ENCODE measurements at regions not wholly inside any gene's neighbourhood (a gene's known extent, or its start where the extent isn't known, plus 50 kb on each side); places are given as distances from the start of the nearest gene placed in this dataset.

GRCh38 chr9:38294220-38294960 lies 98.1 kb upstream of the ALDH1B1 start:
- no peaks in the 10 kb centered on the region for H3K27me3 ChIP-seq (ENCODE audit: insufficient read depth, low read length, poor library complexity)
- no peak overlapping the region for H2AFZ ChIP-seq (ENCODE audit: low read depth, low read length)
- H3K79me2 ChIP-seq (ENCODE audit: insufficient read depth, low read length): no peaks in the 10 kb centered on the region
- H3K27ac ChIP-seq (ENCODE audit: low read length): no peak overlapping the region
- H3K9me3 ChIP-seq (ENCODE audit: insufficient read depth, low read length, severe bottlenecking): no peaks in the 10 kb centered on the region
- ATAC-seq (ENCODE audit: insufficient read depth, low read depth) (no peak), DNase-seq (no peak)
- H4K20me1 ChIP-seq (ENCODE audit: insufficient read depth, low read length): no peaks in the 10 kb centered on the region
- H3K4me1 ChIP-seq (ENCODE audit: insufficient read depth, low read length): no peaks in the 10 kb centered on the region
- H3K9ac ChIP-seq (ENCODE audit: low read depth, low read length): no peak overlapping the region
- no peak for TF ChIP-seq CTCF (IDR thresholded peaks at IDR 0.05; ENCODE audit: borderline replicate concordance, extremely low read depth, low read length, poor library complexity, severe bottlenecking)
- TF ChIP-seq EZH2 (IDR thresholded peaks at IDR 0.05; ENCODE audit: borderline replicate concordance, low read depth, low read length, severe bottlenecking): no peak
- H3K4me3 ChIP-seq (ENCODE audit: low read depth in 1 of 2, low read length in 2 of 2): no peak overlapping the region
- no peaks in the 10 kb centered on the region for H3K36me3 ChIP-seq (ENCODE audit: insufficient read depth, low read length)
- H3K4me2 ChIP-seq (ENCODE audit: insufficient read depth, low read length): no peak overlapping the region

- ATAC-seq (ENCODE audit: insufficient read depth, low read depth): no peak
- no peaks in the 10 kb centered on the region for H3K9me3 ChIP-seq (ENCODE audit: insufficient read depth, low read length, severe bottlenecking)
- no peaks in the 10 kb centered on the region for H3K79me2 ChIP-seq (ENCODE audit: insufficient read depth, low read length)
- TF ChIP-seq CTCF (IDR thresholded peaks at IDR 0.05; ENCODE audit: borderline replicate concordance, extremely low read depth, low read length, poor library complexity, severe bottlenecking): no peak
- no peak for TF ChIP-seq EZH2 (IDR thresholded peaks at IDR 0.05; ENCODE audit: borderline replicate concordance, low read depth, low read length, severe bottlenecking)
- no peak overlapping the region for H2AFZ ChIP-seq (ENCODE audit: low read depth, low read length)
- no peaks in the 10 kb centered on the region for H3K4me1 ChIP-seq (ENCODE audit: insufficient read depth, low read length)
- no peaks in the 10 kb centered on the region for H3K36me3 ChIP-seq (ENCODE audit: insufficient read depth, low read length)
- H3K4me2 ChIP-seq (ENCODE audit: insufficient read depth, low read length): no peak overlapping the region
- DNase-seq: no peak
- no peak overlapping the region for H3K4me3 ChIP-seq (ENCODE audit: low read depth in 1 of 2, low read length in 2 of 2)
- no peaks in the 10 kb centered on the region for H4K20me1 ChIP-seq (ENCODE audit: insufficient read depth, low read length)
- H3K9ac ChIP-seq (ENCODE audit: low read depth, low read length): no peak overlapping the region
- H3K27ac ChIP-seq (ENCODE audit: low read length): no peak overlapping the region
- H3K27me3 ChIP-seq (ENCODE audit: insufficient read depth, low read length, poor library complexity): no peaks in the 10 kb centered on the region
Measured at GRCh38 chr9:38293022-38293421, 99.5 kb upstream of the ALDH1B1 start.

- no peaks in the 10 kb centered on the region for H3K79me2 ChIP-seq (ENCODE audit: insufficient read depth, low read length)
- H2AFZ ChIP-seq (ENCODE audit: low read depth, low read length): no peak overlapping the region
- no peak overlapping the region for H3K4me3 ChIP-seq (ENCODE audit: low read depth in 1 of 2, low read length in 2 of 2)
- no peaks in the 10 kb centered on the region for H3K27me3 ChIP-seq (ENCODE audit: insufficient read depth, low read length, poor library complexity)
- no peaks in the 10 kb centered on the region for H3K4me1 ChIP-seq (ENCODE audit: insufficient read depth, low read length)
- no peaks in the 10 kb centered on the region for H3K9me3 ChIP-seq (ENCODE audit: insufficient read depth, low read length, severe bottlenecking)
- ATAC-seq (ENCODE audit: insufficient read depth, low read depth): no peak
- no peak overlapping the region for H3K27ac ChIP-seq (ENCODE audit: low read length)
- TF ChIP-seq EZH2 (IDR thresholded peaks at IDR 0.05; ENCODE audit: borderline replicate concordance, low read depth, low read length, severe bottlenecking) (no peak), CTCF (IDR thresholded peaks at IDR 0.05; ENCODE audit: borderline replicate concordance, extremely low read depth, low read length, poor library complexity, severe bottlenecking) (no peak)
- no peak overlapping the region for H3K9ac ChIP-seq (ENCODE audit: low read depth, low read length)
- H3K36me3 ChIP-seq (ENCODE audit: insufficient read depth, low read length): no peaks in the 10 kb centered on the region
- no peak overlapping the region for H3K4me2 ChIP-seq (ENCODE audit: insufficient read depth, low read length)
- DNase-seq: no peak
- no peaks in the 10 kb centered on the region for H4K20me1 ChIP-seq (ENCODE audit: insufficient read depth, low read length)
Measured at GRCh38 chr9:38292480-38292879, 100.0 kb upstream of the ALDH1B1 start.

Data from DND-41 (cell line).